GM12878 (cell line): ENCODE measurements at regions not wholly inside any gene's neighbourhood (a gene's known extent, or its start where the extent isn't known, plus 50 kb on each side); places are given as distances from the start of the nearest gene placed in this dataset.

Experiments used
- BACH1 ChIP-seq: fragments of 450-650 bp; IDR thresholded peaks from 2 replicates; pipeline ENCODE4 v1.6.1; 2017; ENCODE audit warnings: mild to moderate bottlenecking, borderline replicate concordance
- BCL3 ChIP-seq: IDR thresholded peaks from 2 replicates; pipeline ENCODE4 v1.6.1; 2011; ENCODE audit warnings: borderline replicate concordance, low read depth, mild to moderate bottlenecking, moderate library complexity, low read length; ENCODE audit not compliant: insufficient read depth, poor library complexity, severe bottlenecking
- CEBPZ ChIP-seq: fragments of 150-350 bp; IDR thresholded peaks from 2 replicates; pipeline ENCODE4 v1.6.1; 2016; ENCODE audit warnings: low read depth, low read length
- CHD4 ChIP-seq: fragments of 200-600 bp; sonication (generic); IDR thresholded peaks from 2 replicates; pipeline ENCODE4 v1.6.1; 2016; ENCODE audit warnings: mild to moderate bottlenecking
- CREM ChIP-seq: IDR thresholded peaks from 2 replicates; pipeline ENCODE4 v1.6.1; 2014; ENCODE audit warnings: antibody characterized with exemption, low read depth
- CTCF ChIP-seq, 3 experiments: IDR thresholded peaks in 2 of 3; conservative IDR thresholded peaks in 1 of 3; 2 replicates each; pipeline ENCODE4 v1.5.1; 2011; ENCODE audit warnings: low read depth in 3 of 3, low read length in 3 of 3, mild to moderate bottlenecking in 3 of 3, control low read depth in 2 of 3, moderate library complexity in 2 of 3, inconsistent platforms in 1 of 3, mixed read lengths in 1 of 3; ENCODE audit not compliant: control insufficient read depth in 2 of 3, insufficient read depth in 1 of 3; ENCODE audit errors: extremely low read depth in 1 of 3
- ELK1 ChIP-seq: IDR thresholded peaks from 2 replicates; pipeline ENCODE4 v1.6.1; 2012; ENCODE audit warnings: low read depth, low read length, improper control_type of control experiment
- HDGF ChIP-seq: fragments of 450-650 bp; IDR thresholded peaks from 2 replicates; pipeline ENCODE4 v1.6.1; 2016; ENCODE audit warnings: antibody characterized with exemption
- IRF4 ChIP-seq: IDR thresholded peaks from 2 replicates; pipeline ENCODE4 v1.6.1; 2011; ENCODE audit warnings: low read depth, low read length
- JUND ChIP-seq: IDR thresholded peaks from 2 replicates; pipeline ENCODE4 v1.6.1; 2012; ENCODE audit warnings: low read depth, mild to moderate bottlenecking, low read length, improper control_type of control experiment, moderate library complexity
- NBN ChIP-seq: fragments of 450-650 bp; IDR thresholded peaks from 2 replicates; pipeline ENCODE4 v1.6.1; 2016
- NFIC ChIP-seq: IDR thresholded peaks from 2 replicates; pipeline ENCODE4 v1.6.1; 2012; ENCODE audit warnings: low read depth, mild to moderate bottlenecking, inconsistent platforms, low read length, moderate library complexity
- NFYA ChIP-seq: IDR thresholded peaks from 2 replicates; pipeline ENCODE4 v1.6.1; 2011; ENCODE audit warnings: low read depth, mild to moderate bottlenecking, low read length, improper control_type of control experiment, borderline replicate concordance
- POLR2AphosphoS2 ChIP-seq: IDR thresholded peaks from 2 replicates; pipeline ENCODE4 v1.6.1; 2011; ENCODE audit warnings: low read depth, mild to moderate bottlenecking, low read length, improper control_type of control experiment, moderate library complexity
- RAD21 ChIP-seq: IDR thresholded peaks from 2 replicates; pipeline ENCODE4 v1.6.1; 2011; ENCODE audit warnings: mild to moderate bottlenecking, low read depth, low read length, moderate library complexity; ENCODE audit not compliant: insufficient read depth
- RB1 ChIP-seq: fragments of 450-650 bp; formaldehyde crosslinking; IDR thresholded peaks from 2 replicates; pipeline ENCODE4 v1.6.1; 2017; ENCODE audit warnings: mild to moderate bottlenecking, borderline replicate concordance
- SMAD1 ChIP-seq: fragments of 450-650 bp; IDR thresholded peaks from 2 replicates; pipeline ENCODE4 v1.6.1; 2018; ENCODE audit warnings: mild to moderate bottlenecking, low read depth; ENCODE audit not compliant: partially characterized antibody
- TCF3 ChIP-seq: IDR thresholded peaks from 2 replicates; pipeline ENCODE4 v1.6.1; 2012; ENCODE audit warnings: low read depth, mild to moderate bottlenecking, low read length, borderline replicate concordance; ENCODE audit not compliant: insufficient read depth
- ZNF24 ChIP-seq: fragments of 450-650 bp; IDR thresholded peaks from 2 replicates; pipeline ENCODE4 v1.6.1; 2017; ENCODE audit warnings: antibody characterized with exemption, mild to moderate bottlenecking
- ZNF687 ChIP-seq: fragments of 450-650 bp; IDR thresholded peaks from 2 replicates; pipeline ENCODE4 v1.6.1; 2017; ENCODE audit warnings: mild to moderate bottlenecking, moderate library complexity

GRCh38 chr13:23993680-23993985 lies 96.3 kb upstream of the C1QTNF9B start (continued):
- TF ChIP-seq CEBPZ (no peak), CTCF (IDR thresholded peaks at IDR 0.05 in 2 of 3, conservative IDR thresholded peaks at IDR 0.05 in 1 of 3; ENCODE audit: control insufficient read depth in 2 of 3, extremely low read depth in 1 of 3, insufficient read depth in 1 of 3, low read depth in 3 of 3, low read length in 3 of 3) (no peak), CHD4 (no peak), IRF4 (no peak), NFIC (no peak), NFYA (no peak), SMAD1 (no peak), ZNF24 (no peak), JUND (no peak), ZNF687 (0 out of 2 replicates have a peak, but pooled peaks have one; percentile 8), RAD21 (no peak), HDGF (no peak), NBN (no peak), POLR2AphosphoS2 (no peak), TCF3 (no peak), BCL3 (no peak), ELK1 (no peak), RB1 (no peak), BACH1 (no peak), CREM (no peak)
